CD4-positive, alpha-beta T cell treated with Interferon alpha-2 for 1 hour (primary cell): ENCODE measurements at regions not wholly inside any gene's neighbourhood (a gene's known extent, or its start where the extent isn't known, plus 50 kb on each side); places are given as distances from the start of the nearest gene placed in this dataset.
"Not testable (repeated sequence)": the region's sequence is repeated elsewhere in the genome, so short reads cannot be mapped to it uniquely, and the experiment has no call there.

ENCODE experiments used
- DNase-seq, 2 donors: peaks; one replicate each; pipeline ENCODE4 v3.0.0-alpha.2; 2020 to 2022

GRCh38 chr3:13192471-13193213 is 119.4 kb upstream of the IQSEC1 start:
- no peak for DNase-seq

- no peak for DNase-seq
Observed at GRCh38 chr3:13191016-13191415, 117.8 kb upstream of the IQSEC1 start.

DNA sequence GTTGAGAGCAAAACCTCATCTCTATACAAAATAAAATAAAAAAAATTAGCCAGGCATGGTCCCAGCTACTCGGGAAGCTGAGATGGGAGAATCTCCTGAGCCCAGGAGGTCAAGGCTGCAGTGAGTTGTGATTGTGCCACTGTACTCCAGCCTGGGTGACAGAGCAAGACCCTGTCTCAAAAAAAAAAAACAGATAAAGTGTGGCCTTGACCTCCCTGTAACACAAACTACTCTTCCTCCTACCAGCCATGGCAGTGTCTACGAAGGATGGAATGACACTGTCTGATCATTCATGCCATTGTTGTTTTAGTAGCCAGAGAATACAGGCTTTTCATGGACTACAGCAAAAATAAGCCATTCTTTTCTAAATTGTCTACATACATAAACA is 117.1 kb upstream of the IQSEC1 start:
- DNase-seq: no peak

DNA sequence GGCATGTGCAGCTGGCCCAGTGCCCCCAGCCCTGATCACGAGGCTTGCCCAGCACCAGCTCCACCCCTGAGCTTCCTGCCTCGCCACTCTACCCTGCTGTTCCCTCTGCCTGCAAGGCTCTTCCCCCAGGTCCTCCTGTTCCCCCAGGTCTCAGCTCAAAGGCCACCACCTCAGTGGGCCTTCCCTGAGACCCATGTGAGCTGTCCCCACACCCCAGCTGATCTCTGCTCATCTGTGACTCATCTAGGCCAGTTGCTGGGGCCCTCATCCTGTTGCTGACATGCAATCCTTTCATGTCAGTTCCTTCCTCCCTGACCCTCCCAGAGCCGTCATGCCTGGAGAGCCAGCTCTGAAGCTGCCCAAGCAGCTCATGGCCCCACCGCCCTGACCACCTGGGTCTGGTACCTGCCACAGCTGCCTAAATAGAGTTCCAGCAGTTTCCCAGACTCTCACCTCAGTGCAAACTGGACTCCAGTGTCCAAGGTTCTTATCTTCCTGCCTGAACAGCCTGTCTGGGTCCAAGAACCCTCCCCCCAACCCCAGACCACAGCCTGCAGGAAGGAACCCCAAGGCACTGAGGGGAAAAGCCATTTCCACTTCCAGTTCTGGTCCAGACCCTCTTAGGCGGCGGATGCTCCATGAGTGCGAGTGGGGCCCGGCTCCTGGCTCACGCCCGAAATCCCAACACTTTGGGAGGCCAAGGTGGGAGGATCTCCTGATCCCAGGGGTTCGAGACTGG is 116.6 kb upstream of the IQSEC1 start:
- peak; percentile 23 to 38 for DNase-seq

- no peak for DNase-seq
Observed at GRCh38 chr3:13188975-13189374, 115.7 kb upstream of the IQSEC1 start.

DNA sequence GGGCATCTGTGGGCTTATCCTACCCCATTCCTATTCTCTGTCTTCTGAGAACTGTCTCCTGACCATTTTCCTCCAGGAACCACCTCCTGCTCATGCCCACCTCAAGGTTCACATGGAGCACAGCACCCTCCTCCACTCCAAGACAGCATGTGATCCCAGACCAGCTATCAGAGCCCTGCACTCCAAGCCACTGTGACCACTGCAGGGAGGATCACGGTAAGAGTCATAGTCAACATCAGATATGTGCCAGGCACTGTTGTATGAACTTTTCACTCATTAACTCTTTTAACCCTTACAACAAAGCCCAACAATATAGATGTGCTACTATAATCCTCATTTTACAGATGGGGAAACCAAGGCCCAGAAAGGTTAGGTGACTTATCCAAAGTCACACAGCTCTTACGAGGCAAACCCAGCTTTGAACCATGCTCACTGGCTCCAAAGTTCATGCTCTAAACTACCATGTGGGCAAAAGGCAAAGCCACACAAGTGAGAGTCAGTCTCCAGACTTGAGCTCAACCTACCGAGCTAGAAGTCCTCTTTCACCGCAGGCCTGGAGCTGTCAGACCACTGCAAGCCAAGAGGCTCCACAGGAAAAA is 115.1 kb upstream of the IQSEC1 start:
- no peak for DNase-seq

GRCh38 chr3:13187593-13187992 is 114.4 kb upstream of the IQSEC1 start:
- no peak for DNase-seq

GRCh38 chr3:13186435-13186815 is 113.2 kb upstream of the IQSEC1 start:
- no peak for DNase-seq

- DNase-seq: no peak
Observed at GRCh38 chr3:13185737-13186434, 112.7 kb upstream of the IQSEC1 start.

DNA sequence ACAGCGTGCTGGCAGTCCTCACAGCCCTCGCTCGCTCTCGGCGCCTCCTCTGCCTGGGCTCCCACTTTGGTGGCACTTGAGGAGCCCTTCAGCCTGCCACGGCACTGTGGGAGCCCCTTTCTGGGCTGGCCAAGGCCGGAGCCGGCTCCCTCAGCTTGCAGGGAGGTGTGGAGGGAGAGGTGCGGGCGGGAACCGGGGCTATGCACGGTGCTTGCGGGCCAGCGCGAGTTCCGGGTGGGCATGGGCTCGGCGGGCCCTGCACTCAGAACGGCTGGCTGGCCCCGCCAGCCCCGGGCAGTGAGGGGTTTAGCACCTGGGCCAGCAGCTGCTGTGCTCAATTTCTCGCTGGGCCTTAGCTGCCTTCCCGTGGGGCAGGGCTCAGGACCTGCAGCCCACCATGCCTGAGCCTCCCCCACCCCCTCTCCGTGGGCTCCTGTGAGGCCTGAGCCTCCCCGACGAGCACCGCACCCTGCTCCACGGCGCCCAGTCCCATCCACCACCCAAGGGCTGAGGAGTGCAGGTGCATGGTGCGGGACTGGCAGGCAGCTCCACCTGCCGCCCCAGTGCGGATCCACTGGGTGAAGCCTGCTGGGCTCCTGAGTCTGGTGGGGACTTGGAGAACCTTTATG is 106.5 kb upstream of the IQSEC1 start:
- not testable (repeated sequence) for DNase-seq

GRCh38 chr3:13179181-13179580 is 106.0 kb upstream of the IQSEC1 start:
- DNase-seq: no peak

GRCh38 chr3:13178107-13178506 is 104.9 kb upstream of the IQSEC1 start:
- DNase-seq: no peak

DNA sequence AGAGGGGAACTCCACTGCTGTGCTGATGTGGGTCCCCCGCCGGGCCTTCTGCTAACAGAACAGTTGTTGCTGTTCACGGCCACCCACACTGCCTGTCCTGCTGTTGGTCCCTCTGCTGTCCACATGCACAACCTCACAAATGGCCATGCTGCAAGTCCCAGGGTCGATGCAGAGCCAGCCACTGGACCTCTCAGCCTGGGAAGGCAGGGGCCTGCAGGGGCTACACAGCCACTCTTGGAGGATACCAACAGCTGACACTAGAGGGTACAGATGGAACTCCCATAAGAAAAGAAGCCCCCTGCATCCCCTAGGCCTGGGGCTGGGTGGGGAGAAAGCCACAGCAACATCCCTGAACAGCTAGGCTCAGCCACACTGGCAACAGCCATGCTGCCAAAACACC is 104.4 kb upstream of the IQSEC1 start:
- no peak for DNase-seq

GRCh38 chr3:13177236-13177635 is 104.0 kb upstream of the IQSEC1 start:
- DNase-seq: no peak

- DNase-seq: no peak
Observed at GRCh38 chr3:13176445-13176844, 103.2 kb upstream of the IQSEC1 start.

DNA sequence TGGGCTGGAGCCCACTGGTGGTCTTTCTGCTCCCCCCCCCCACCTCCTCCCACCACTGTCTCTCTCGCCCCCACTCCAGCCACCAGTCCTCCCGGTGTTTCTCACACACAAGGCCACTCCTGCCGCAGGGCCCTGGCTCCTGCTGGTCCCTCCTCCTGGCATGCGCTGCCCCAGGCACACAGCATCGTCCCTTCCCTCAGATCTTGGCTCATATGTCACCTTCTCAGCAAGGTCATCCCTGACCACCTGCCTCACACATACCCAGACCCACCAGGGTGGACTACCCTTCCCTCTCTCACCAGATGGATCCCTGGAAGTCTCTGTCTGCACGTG is 101.5 kb upstream of the IQSEC1 start:
- DNase-seq: no peak

DNA sequence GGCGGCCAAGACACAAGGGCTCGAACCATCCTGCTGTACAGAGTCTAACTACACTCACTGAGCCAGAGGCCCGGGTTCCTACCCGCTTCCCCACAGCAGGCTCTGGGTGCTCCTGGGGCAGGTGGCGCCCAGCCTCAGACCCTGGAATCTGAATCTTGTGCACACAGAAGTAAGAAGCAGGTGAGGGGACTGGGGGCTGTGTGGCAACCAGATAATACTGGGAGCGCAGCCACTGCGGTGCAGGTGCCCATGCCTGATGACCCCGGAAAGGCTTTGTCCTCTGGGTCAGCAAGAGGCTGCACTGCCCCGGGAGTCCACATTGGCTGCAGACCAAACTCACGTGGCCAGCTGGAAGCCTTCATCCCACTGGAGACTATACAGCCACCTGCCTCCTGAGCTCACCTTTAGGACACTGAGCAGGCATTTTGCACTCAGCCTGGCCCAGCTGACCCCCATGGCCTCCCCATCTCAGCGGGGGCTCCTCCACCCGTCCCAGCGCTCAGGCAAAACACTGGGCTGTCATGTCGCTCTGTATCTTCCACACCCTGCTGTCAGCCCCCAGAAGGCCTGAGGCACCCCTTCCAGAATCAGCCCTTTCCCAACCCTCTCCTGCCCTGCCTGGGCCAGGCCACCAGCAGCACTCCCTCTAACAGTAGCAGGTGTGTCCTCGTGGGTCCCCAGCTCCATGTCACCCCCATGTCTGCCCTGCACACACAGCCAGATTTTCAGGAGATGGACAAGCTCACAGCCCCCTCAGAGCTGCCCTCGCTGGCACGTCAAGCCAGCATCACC is 101.0 kb upstream of the IQSEC1 start:
- no peak for DNase-seq

DNA sequence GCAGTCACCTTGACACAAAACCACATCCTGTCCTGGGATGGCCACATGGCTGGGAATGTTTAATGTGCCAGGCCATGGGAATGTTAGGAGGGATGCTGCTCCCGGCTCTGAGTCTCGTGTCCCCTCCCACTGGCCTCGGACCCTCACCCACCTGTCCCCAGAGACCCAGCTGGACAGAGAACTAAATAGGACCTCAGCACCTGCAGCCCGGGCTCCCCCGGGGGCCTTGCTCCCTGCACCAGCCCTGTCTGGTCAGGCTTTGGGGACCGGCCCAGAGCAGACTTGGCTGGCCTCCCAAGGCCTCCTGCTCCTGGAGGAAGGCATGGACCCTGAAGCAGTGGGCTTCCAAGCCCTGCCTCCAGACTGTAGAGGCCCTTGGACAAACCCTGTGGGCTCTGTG is 100.0 kb upstream of the IQSEC1 start:
- no peak for DNase-seq

- no peak for DNase-seq
Observed at GRCh38 chr3:13172644-13173013, 99.4 kb upstream of the IQSEC1 start.

- DNase-seq: no peak
Observed at GRCh38 chr3:13171704-13172643, 98.7 kb upstream of the IQSEC1 start.

- DNase-seq: no peak
Observed at GRCh38 chr3:13170317-13170716, 97.1 kb upstream of the IQSEC1 start.
